Stimulated activated naive CD8-positive, alpha-beta T cell treated with anti-CD3 and anti-CD28 coated beads, Interleukin-15, amount 100 ng/mL, for 72 hours (primary cell): ENCODE measurements at regions not wholly inside any gene's neighbourhood (a gene's known extent, or its start where the extent isn't known, plus 50 kb on each side); places are given as distances from the start of the nearest gene placed in this dataset.
A peak's percentile ranks its signal among the peaks of the same experiment; 100 is the strongest.

Source experiments
- ATAC-seq: fragments of 150-1000 bp; cut with Tn5 transposase; 2 replicates; pipeline ENCODE4 v1.10.0; 2021; ENCODE audit warnings: mild to moderate bottlenecking, moderate library complexity
- DNase-seq, 2 donors: peaks; one replicate each; pipeline ENCODE4 v3.0.0; 2021 to 2022
- H3K27ac Mint-ChIP-seq, 2 donors: one replicate each; pipeline ENCODE4 v1.8.0; 2022; ENCODE audit warnings: mild to moderate bottlenecking in 2 of 2, mixed read lengths in 2 of 2, moderate library complexity in 2 of 2
- H3K27me3 Mint-ChIP-seq: one replicate; pipeline ENCODE4 v1.8.0; 2022; ENCODE audit warnings: mixed read lengths
- H3K4me1 Mint-ChIP-seq: one replicate; pipeline ENCODE4 v1.8.0; 2022; ENCODE audit warnings: mild to moderate bottlenecking, mixed read lengths
- H3K4me3 Mint-ChIP-seq, 2 donors: one replicate each; pipeline ENCODE4 v1.8.0; 2022; ENCODE audit warnings: mild to moderate bottlenecking in 2 of 2, mixed read lengths in 2 of 2, moderate library complexity in 1 of 2
- H3K9me3 Mint-ChIP-seq, 2 donors: one replicate each; pipeline ENCODE4 v1.8.0; 2022; ENCODE audit warnings: mixed read lengths in 2 of 2

GRCh38 chr2:155404433-155405002 lies 706.0 kb downstream of the KCNJ3 start:
- no peak for DNase-seq
- H3K4me3 Mint-ChIP-seq = no peak overlapping the region
- no peaks in the 10 kb centered on the region for H3K4me1 Mint-ChIP-seq
- peaks cover 19 to 23% of the 10 kb centered on the region in 2 donors for H3K9me3 Mint-ChIP-seq
- no peak overlapping the region for H3K27ac Mint-ChIP-seq
- no peak for ATAC-seq
- no peaks in the 10 kb centered on the region for H3K27me3 Mint-ChIP-seq

GRCh38 chr2:155393406-155393805 lies 694.9 kb downstream of the KCNJ3 start:
- no peak overlapping the region for H3K4me3 Mint-ChIP-seq
- no peaks in the 10 kb centered on the region for H3K4me1 Mint-ChIP-seq
- no peaks in the 10 kb centered on the region for H3K27me3 Mint-ChIP-seq
- H3K9me3 Mint-ChIP-seq = no peaks in the 10 kb centered on the region
- DNase-seq (no peak), ATAC-seq (no peak)
- H3K27ac Mint-ChIP-seq = no peak overlapping the region

GRCh38 chr2:155391613-155392130 lies 693.2 kb downstream of the KCNJ3 start:
- H3K27ac Mint-ChIP-seq = no peak overlapping the region
- no peak for DNase-seq
- H3K9me3 Mint-ChIP-seq = no peaks in the 10 kb centered on the region
- H3K27me3 Mint-ChIP-seq = no peaks in the 10 kb centered on the region
- ATAC-seq = no peak
- no peaks in the 10 kb centered on the region for H3K4me1 Mint-ChIP-seq
- H3K4me3 Mint-ChIP-seq = no peak overlapping the region

GRCh38 chr2:155389224-155389623 lies 690.7 kb downstream of the KCNJ3 start:
- Mint-ChIP-seq H3K27me3 (no peaks in the 10 kb centered on the region), H3K4me1 (no peaks in the 10 kb centered on the region), H3K9me3 (no peaks in the 10 kb centered on the region), H3K27ac (no peak overlapping the region), H3K4me3 (no peak overlapping the region)
- DNase-seq (no peak), ATAC-seq (no peak)

DNA sequence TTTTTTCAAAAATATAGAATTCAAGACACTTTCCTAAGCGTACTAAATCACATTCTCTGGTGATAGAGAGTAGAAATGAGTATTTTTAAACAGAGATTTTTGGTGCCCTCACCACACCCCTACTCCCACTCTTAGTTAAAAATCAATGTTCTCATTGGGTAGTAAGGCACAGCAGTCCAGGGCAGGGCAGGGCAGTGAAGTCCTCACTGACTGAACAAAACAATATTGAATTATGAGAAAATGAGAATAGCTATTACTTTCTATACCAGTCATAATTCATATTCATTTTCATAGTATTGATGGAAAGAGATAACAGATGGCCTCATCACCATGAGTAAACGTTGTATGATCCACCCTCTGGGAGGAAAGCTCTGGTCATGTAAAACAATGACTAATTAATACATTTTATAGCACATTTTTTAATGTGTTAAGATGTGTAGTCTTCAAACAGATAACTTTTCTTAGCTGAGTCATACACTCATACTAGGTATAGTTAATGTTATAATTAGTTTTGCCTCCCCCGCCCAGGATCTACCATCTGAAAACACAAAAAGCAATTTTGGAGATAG lies 686.1 kb downstream of the KCNJ3 start:
- no peak for ATAC-seq

GRCh38 chr2:155382776-155383175 lies 684.3 kb downstream of the KCNJ3 start:
- Mint-ChIP-seq H3K27ac (no peak overlapping the region), H3K4me1 (no peaks in the 10 kb centered on the region), H3K9me3 (no peaks in the 10 kb centered on the region), H3K27me3 (no peaks in the 10 kb centered on the region), H3K4me3 (no peak overlapping the region)
- DNase-seq (no peak), ATAC-seq (no peak)

More for the DNA sequence above, 686.1 kb downstream of the KCNJ3 start:
- Mint-ChIP-seq H3K4me1 (no peaks in the 10 kb centered on the region), H3K9me3 (no peaks in the 10 kb centered on the region), H3K27me3 (no peaks in the 10 kb centered on the region), H3K4me3 (no peak overlapping the region), H3K27ac (no peak overlapping the region)
- no peak for DNase-seq

GRCh38 chr2:155381436-155381835 lies 682.9 kb downstream of the KCNJ3 start:
- no peaks in the 10 kb centered on the region for H3K9me3 Mint-ChIP-seq
- no peak overlapping the region for H3K27ac Mint-ChIP-seq
- no peak for ATAC-seq
- DNase-seq = no peak
- H3K4me1 Mint-ChIP-seq = no peaks in the 10 kb centered on the region
- H3K4me3 Mint-ChIP-seq = no peak overlapping the region
- no peaks in the 10 kb centered on the region for H3K27me3 Mint-ChIP-seq

DNA sequence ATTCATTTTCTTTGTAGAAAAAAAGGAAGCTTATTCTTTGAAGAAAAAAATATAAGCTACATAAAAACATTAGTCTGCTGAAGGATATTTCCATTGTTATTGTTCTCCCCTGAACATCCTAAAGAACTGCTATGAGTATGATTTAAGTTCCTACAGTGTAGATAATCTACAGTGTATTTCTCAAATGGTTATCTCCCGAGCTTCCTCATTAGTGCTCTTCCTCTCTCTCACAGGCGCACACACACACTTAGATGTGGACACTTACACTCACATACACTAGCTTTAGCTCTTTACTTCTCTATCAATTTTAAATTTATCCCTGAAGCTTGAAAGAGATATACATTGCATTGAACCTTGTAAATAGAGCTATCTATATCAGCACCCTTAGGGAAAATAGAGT lies 681.0 kb downstream of the KCNJ3 start:
- H3K4me3 Mint-ChIP-seq = no peak overlapping the region
- no peak overlapping the region for H3K27ac Mint-ChIP-seq

DNA sequence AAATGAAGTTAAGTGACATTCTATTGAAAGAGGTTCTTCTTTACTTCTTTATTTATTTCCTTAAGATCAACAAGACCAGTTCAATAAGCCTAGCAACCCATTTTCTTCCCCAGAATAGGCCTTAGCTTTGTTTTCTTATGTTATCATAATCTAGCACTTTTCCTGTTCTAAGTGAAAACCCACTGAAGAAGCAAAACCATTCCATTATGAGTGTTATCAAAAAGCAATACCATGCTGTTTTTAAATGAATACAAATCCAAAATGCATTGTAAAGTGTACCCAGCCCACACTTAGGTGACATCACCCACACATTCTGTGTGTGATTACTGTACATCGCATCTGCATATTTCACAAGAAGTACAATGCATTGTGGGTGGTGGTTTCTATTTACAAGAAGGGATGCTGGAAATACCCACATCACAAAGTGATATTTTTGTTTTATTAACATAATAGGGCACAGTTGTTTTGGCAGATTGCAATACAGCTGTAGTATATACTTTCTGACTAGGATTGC lies 679.5 kb downstream of the KCNJ3 start:
- DNase-seq (no peak), ATAC-seq (peak; percentile 45)
- no peaks in the 10 kb centered on the region for H3K9me3 Mint-ChIP-seq
- H3K27ac Mint-ChIP-seq = no peak overlapping the region
- no peak overlapping the region for H3K4me3 Mint-ChIP-seq
- H3K27me3 Mint-ChIP-seq = no peaks in the 10 kb centered on the region
- no peaks in the 10 kb centered on the region for H3K4me1 Mint-ChIP-seq

More for the DNA sequence above, 681.0 kb downstream of the KCNJ3 start:
- Mint-ChIP-seq H3K27me3 (no peaks in the 10 kb centered on the region), H3K4me1 (no peaks in the 10 kb centered on the region), H3K9me3 (no peaks in the 10 kb centered on the region)
- ATAC-seq = no peak
- DNase-seq = no peak

DNA sequence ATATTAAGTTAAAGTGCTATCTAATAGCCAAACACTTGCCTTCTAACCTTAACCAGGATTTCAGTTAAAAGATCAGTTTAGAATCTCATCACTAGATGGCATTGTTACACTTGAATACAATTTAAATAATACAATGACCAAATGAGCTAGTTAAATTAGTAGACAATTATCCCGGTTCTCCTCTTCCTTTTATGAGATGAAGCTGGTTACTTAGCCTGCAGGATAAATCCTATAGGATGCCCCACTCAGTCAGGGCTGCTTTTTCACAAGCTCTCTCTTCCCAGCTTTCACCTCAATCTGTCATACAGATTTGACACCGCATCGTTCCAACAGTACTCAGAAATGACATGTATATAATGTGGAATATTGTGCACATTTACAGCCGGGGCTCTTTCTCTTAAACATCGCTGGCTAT lies 678.8 kb downstream of the KCNJ3 start:
- H3K4me3 Mint-ChIP-seq = no peak overlapping the region
- no peak for ATAC-seq
- H3K4me1 Mint-ChIP-seq = no peaks in the 10 kb centered on the region
- no peak overlapping the region for H3K27ac Mint-ChIP-seq
- no peak for DNase-seq
- no peaks in the 10 kb centered on the region for H3K9me3 Mint-ChIP-seq
- H3K27me3 Mint-ChIP-seq = no peaks in the 10 kb centered on the region

DNA sequence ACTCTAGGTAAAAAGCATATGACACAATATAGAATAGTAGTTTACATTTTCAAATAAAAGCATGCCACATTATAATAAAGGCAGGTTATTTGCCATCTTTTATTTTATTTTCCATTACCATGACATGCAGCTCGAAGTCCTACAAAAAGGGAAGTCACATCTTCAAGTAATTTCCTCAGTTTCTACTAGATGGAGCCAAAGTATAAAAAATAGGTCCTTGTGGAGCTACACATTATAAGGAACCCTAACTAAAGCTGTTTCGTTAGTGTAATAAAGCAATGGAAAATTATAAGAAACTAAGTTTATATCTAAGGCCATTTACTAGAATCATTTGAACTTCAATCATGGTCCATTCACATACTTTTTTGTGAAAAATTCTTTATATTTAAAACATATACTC lies 674.5 kb downstream of the KCNJ3 start:
- no peak for DNase-seq
- Mint-ChIP-seq H3K9me3 (no peaks in the 10 kb centered on the region), H3K4me3 (no peak overlapping the region), H3K27me3 (no peaks in the 10 kb centered on the region), H3K4me1 (no peaks in the 10 kb centered on the region), H3K27ac (no peak overlapping the region)
- ATAC-seq = no peak

DNA sequence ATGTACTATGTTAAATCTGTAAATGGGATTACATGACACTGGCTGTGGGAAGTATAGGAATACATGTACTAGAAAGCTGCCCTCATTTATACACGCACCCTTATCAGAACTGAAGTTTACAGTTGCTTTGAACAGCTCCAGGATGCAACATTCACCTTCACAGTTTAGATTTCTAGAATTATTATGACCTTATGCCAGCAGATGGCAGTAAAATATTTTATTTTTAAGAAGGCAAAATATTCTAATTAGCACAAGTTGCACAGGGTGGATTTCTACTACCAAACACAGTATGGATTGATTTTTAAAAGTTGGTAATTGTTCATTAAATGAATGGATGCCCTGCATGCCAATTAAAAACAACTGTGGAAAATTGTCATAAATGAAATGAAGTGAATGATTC lies 670.4 kb downstream of the KCNJ3 start:
- ATAC-seq (no peak), DNase-seq (no peak)
- no peaks in the 10 kb centered on the region for H3K27me3 Mint-ChIP-seq
- H3K4me1 Mint-ChIP-seq = no peaks in the 10 kb centered on the region
- H3K4me3 Mint-ChIP-seq = no peak overlapping the region
- H3K9me3 Mint-ChIP-seq = no peaks in the 10 kb centered on the region
- H3K27ac Mint-ChIP-seq = no peak overlapping the region

GRCh38 chr2:155364766-155365165 lies 666.3 kb downstream of the KCNJ3 start:
- no peak for ATAC-seq
- no peak for DNase-seq
- Mint-ChIP-seq H3K9me3 (no peaks in the 10 kb centered on the region), H3K27me3 (no peaks in the 10 kb centered on the region), H3K27ac (no peak overlapping the region), H3K4me3 (no peak overlapping the region), H3K4me1 (no peaks in the 10 kb centered on the region)

GRCh38 chr2:155363349-155363888 lies 664.9 kb downstream of the KCNJ3 start:
- Mint-ChIP-seq H3K27ac (no peak overlapping the region), H3K9me3 (peaks cover 0 to 5% of the 10 kb centered on the region in 2 donors), H3K4me1 (no peaks in the 10 kb centered on the region), H3K4me3 (no peak overlapping the region), H3K27me3 (no peaks in the 10 kb centered on the region)
- DNase-seq (no peak), ATAC-seq (no peak)

- no peaks in the 10 kb centered on the region for H3K4me1 Mint-ChIP-seq
- H3K27ac Mint-ChIP-seq = no peak overlapping the region
- no peaks in the 10 kb centered on the region for H3K27me3 Mint-ChIP-seq
- H3K9me3 Mint-ChIP-seq = peaks cover 0 to 6% of the 10 kb centered on the region in 2 donors
- ATAC-seq (no peak), DNase-seq (no peak)
- no peak overlapping the region for H3K4me3 Mint-ChIP-seq
These were observed 658.7 kb downstream of the KCNJ3 start for GRCh38 chr2:155357172-155357571.

DNA sequence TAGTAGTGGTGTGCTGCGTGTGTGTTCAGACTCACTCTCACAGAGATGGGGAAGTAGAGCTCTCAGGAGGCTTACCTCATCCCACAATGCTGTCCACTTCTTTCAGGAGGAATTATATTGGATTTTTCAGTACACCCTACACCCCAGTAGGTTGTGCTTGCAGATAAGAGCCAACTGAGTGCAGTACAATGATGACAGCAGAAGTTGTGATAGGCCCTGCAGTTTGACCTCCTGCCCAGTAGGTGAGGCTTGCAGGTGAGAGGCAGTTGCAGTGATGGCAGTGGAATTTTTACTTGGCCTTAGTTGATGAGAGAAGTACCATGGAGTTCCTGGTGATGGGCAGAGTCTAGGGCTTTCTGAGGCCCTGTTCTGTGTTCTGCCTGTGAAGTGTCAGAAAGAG lies 657.8 kb downstream of the KCNJ3 start:
- Mint-ChIP-seq H3K4me1 (no peaks in the 10 kb centered on the region), H3K27ac (no peak overlapping the region), H3K9me3 (peaks cover 0 to 6% of the 10 kb centered on the region in 2 donors), H3K4me3 (no peak overlapping the region), H3K27me3 (no peaks in the 10 kb centered on the region)
- no peak for DNase-seq
- no peak for ATAC-seq
